ENCODE measurements at regions not wholly inside any gene's neighbourhood (a gene's known extent, or its start where the extent isn't known, plus 50 kb on each side); places are given as distances from the start of the nearest gene placed in this dataset.

- no peak for TF ChIP-seq CTCF (IDR thresholded peaks at IDR 0.05; ENCODE audit: poor library complexity)
- TF ChIP-seq EZH2 (IDR thresholded peaks at IDR 0.05; ENCODE audit: borderline replicate concordance): no peak
- no peak for TF ChIP-seq EZH2phosphoT487 (IDR thresholded peaks at IDR 0.05; ENCODE audit: low read depth, severe bottlenecking, unreplicated experiment)
Observed at GRCh38 chr9:80078826-80079225, 507.1 kb downstream of the TLE4 start.

Measured in hepatocyte (in vitro differentiated cells).